ENCODE measurements at regions not wholly inside any gene's neighbourhood (a gene's known extent, or its start where the extent isn't known, plus 50 kb on each side); places are given as distances from the start of the nearest gene placed in this dataset.

- no peak for TF ChIP-seq POLR2A (IDR thresholded peaks at IDR 0.05)
- TF ChIP-seq, protein P1, sequence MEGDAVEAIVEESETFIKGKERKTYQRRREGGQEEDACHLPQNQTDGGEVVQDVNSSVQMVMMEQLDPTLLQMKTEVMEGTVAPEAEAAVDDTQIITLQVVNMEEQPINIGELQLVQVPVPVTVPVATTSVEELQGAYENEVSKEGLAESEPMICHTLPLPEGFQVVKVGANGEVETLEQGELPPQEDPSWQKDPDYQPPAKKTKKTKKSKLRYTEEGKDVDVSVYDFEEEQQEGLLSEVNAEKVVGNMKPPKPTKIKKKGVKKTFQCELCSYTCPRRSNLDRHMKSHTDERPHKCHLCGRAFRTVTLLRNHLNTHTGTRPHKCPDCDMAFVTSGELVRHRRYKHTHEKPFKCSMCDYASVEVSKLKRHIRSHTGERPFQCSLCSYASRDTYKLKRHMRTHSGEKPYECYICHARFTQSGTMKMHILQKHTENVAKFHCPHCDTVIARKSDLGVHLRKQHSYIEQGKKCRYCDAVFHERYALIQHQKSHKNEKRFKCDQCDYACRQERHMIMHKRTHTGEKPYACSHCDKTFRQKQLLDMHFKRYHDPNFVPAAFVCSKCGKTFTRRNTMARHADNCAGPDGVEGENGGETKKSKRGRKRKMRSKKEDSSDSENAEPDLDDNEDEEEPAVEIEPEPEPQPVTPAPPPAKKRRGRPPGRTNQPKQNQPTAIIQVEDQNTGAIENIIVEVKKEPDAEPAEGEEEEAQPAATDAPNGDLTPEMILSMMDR (IDR thresholded peaks at IDR 0.05) = no peak
Measured at GRCh38 chr2:120660771-120661459, 74.8 kb upstream of the GLI2 start.

Measured in esophagus squamous epithelium (tissue), 4 donors.